SW 1271 (cell line): ENCODE measurements at regions not wholly inside any gene's neighbourhood (a gene's known extent, or its start where the extent isn't known, plus 50 kb on each side); places are given as distances from the start of the nearest gene placed in this dataset.
A peak's percentile ranks its signal among the peaks of the same experiment; 100 is the strongest.
"Not testable (repeated sequence)": the region's sequence is repeated elsewhere in the genome, so short reads cannot be mapped to it uniquely, and the experiment has no call there.

Experiments
- DNase-seq, 2 experiments: peaks; one replicate each; lab custom pipeline; 2025; lab: John Stamatoyannopoulos, UW

GRCh38 chr18:53935399-53935798 lies 289.1 kb downstream of the MBD2 start:
- no peak for DNase-seq

- no peak for DNase-seq
Observed at GRCh38 chr18:53920312-53921075, 304.0 kb downstream of the MBD2 start.

- DNase-seq: no peak
Observed at GRCh38 chr18:53918091-53918490, 306.4 kb downstream of the MBD2 start.

GRCh38 chr18:53911200-53911599 lies 313.3 kb downstream of the MBD2 start:
- no peak for DNase-seq

GRCh38 chr18:53909668-53910067 lies 314.8 kb downstream of the MBD2 start:
- DNase-seq: peak in 1 of 2 experiments; percentile 1

- no peak for DNase-seq
Observed at GRCh38 chr18:53907921-53908320, 316.5 kb downstream of the MBD2 start.

- no peak for DNase-seq
Observed at GRCh38 chr18:53906681-53907080, 317.8 kb downstream of the MBD2 start.

- no peak for DNase-seq
Observed at GRCh38 chr18:53894675-53895442, 329.6 kb downstream of the MBD2 start.

- DNase-seq: no peak
Observed at GRCh38 chr18:53887447-53887846, 337.0 kb downstream of the MBD2 start.

GRCh38 chr18:53886058-53886457 lies 338.4 kb downstream of the MBD2 start:
- DNase-seq: no peak

- no peak for DNase-seq
Observed at GRCh38 chr18:53883771-53884170, 340.7 kb downstream of the MBD2 start.

- DNase-seq: no peak
Observed at GRCh38 chr18:53874103-53874502, 350.4 kb downstream of the MBD2 start.

GRCh38 chr18:53864770-53865169 lies 359.7 kb downstream of the MBD2 start:
- DNase-seq: no peak

- no peak for DNase-seq
Observed at GRCh38 chr18:53862921-53863320, 361.5 kb downstream of the MBD2 start.

- DNase-seq: no peak
Observed at GRCh38 chr18:53861185-53861584, 363.3 kb downstream of the MBD2 start.

GRCh38 chr18:53859764-53860163 lies 364.7 kb downstream of the MBD2 start:
- no peak for DNase-seq

GRCh38 chr18:53850902-53851301 lies 373.6 kb downstream of the MBD2 start:
- no peak for DNase-seq

- DNase-seq: no peak
Observed at GRCh38 chr18:53843763-53844162, 380.7 kb downstream of the MBD2 start.

- no peak for DNase-seq
Observed at GRCh38 chr18:53843113-53843760, 381.2 kb downstream of the MBD2 start.

GRCh38 chr18:53838746-53839145 lies 385.7 kb downstream of the MBD2 start:
- no peak for DNase-seq

- not testable (repeated sequence) for DNase-seq
Observed at GRCh38 chr18:53821141-53821540, 403.3 kb downstream of the MBD2 start.

- no peak for DNase-seq
Observed at GRCh38 chr18:53819671-53820070, 404.8 kb downstream of the MBD2 start.

GRCh38 chr18:53819174-53819573 lies 405.3 kb downstream of the MBD2 start:
- DNase-seq: no peak
